Type B pancreatic cell (in vitro differentiated cells): ENCODE measurements at regions not wholly inside any gene's neighbourhood (a gene's known extent, or its start where the extent isn't known, plus 50 kb on each side); places are given as distances from the start of the nearest gene placed in this dataset.

Source experiments
- DNase-seq: peaks from one replicate; pipeline ENCODE4 v3.0.0; 2021; ENCODE audit warnings: mixed read lengths; ENCODE audit not compliant: unreplicated experiment; ENCODE audit errors: extremely low spot score
- H3K27ac Mint-ChIP-seq: 2 replicates; pipeline ENCODE4 v1.8.0; 2021; ENCODE audit warnings: mild to moderate bottlenecking, mixed read lengths
- H3K27me3 Mint-ChIP-seq: 2 replicates; pipeline ENCODE4 v1.8.0; 2021; ENCODE audit warnings: mixed read lengths
- H3K36me3 Mint-ChIP-seq: 2 replicates; pipeline ENCODE4 v1.8.0; 2021; ENCODE audit warnings: mixed read lengths
- H3K4me1 Mint-ChIP-seq: one replicate; pipeline ENCODE4 v1.8.0; 2021; ENCODE audit warnings: mixed read lengths; ENCODE audit not compliant: unreplicated experiment
- H3K4me3 Mint-ChIP-seq: 2 replicates; pipeline ENCODE4 v1.8.0; 2021; ENCODE audit warnings: mild to moderate bottlenecking, mixed read lengths
- H3K9me3 Mint-ChIP-seq: 2 replicates; pipeline ENCODE4 v1.8.0; 2021; ENCODE audit warnings: mixed read lengths
- TF ChIP-seq, protein P1 (sequence below): fragments of 200-600 bp; sonication (generic); conservative IDR thresholded peaks from 2 replicates; pipeline ENCODE4 v1.5.0; 2021; ENCODE audit warnings: antibody characterized with exemption, mild to moderate bottlenecking

DNA sequence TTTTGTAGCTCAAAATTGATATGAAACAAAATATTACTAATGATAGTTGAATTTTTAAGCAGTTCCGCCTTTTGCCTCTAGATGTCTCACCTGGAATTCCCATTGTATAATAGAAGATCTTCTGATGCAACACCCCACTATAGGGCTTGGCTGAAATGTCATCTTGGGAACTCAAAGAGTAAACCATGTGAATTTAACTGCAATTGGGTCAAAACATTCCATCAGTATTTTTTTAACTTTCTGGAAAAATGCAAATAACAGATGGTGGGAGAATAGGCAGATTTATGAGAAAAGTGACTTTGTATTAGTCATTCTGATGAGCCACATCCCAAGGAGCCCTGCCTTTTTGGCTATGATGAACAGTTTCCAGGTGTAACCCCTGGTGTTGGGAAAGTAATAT, 489.9 kb downstream of the NYAP2 start:
- Mint-ChIP-seq H3K4me3 (no peak overlapping the region), H3K9me3 (no peaks in the 10 kb centered on the region), H3K36me3 (no peaks in the 10 kb centered on the region), H3K27ac (no peak overlapping the region), H3K27me3 (no peaks in the 10 kb centered on the region), H3K4me1 (peaks cover 2% of the 10 kb centered on the region)
- TF ChIP-seq, protein P1, sequence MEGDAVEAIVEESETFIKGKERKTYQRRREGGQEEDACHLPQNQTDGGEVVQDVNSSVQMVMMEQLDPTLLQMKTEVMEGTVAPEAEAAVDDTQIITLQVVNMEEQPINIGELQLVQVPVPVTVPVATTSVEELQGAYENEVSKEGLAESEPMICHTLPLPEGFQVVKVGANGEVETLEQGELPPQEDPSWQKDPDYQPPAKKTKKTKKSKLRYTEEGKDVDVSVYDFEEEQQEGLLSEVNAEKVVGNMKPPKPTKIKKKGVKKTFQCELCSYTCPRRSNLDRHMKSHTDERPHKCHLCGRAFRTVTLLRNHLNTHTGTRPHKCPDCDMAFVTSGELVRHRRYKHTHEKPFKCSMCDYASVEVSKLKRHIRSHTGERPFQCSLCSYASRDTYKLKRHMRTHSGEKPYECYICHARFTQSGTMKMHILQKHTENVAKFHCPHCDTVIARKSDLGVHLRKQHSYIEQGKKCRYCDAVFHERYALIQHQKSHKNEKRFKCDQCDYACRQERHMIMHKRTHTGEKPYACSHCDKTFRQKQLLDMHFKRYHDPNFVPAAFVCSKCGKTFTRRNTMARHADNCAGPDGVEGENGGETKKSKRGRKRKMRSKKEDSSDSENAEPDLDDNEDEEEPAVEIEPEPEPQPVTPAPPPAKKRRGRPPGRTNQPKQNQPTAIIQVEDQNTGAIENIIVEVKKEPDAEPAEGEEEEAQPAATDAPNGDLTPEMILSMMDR: peak; percentile 85
- DNase-seq: no peak

DNA sequence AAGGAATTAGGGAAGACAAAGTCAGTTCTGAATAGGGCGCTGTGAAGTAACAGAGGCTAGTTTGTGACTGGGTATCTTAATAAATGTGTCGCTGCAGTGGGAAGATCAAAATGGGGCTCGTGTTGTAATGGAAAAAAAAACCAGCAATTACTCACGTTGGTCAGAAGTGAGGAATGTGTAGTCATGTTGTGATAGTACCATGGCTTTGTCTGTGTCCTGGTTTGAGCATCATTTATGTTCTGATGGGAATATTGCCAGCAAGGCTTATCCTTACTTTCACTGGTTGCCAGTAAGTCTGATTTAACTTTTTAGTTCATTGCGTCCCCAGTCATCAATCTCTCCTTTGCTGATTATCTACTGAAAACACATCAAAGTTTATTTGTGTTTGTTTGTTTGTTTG, 467.6 kb downstream of the NYAP2 start:
- Mint-ChIP-seq H3K27ac (no peak overlapping the region), H3K27me3 (no peaks in the 10 kb centered on the region), H3K4me3 (no peak overlapping the region), H3K9me3 (no peaks in the 10 kb centered on the region), H3K36me3 (no peaks in the 10 kb centered on the region), H3K4me1 (no peaks in the 10 kb centered on the region)
- no peak for DNase-seq
- TF ChIP-seq, protein P1: no peak

DNA sequence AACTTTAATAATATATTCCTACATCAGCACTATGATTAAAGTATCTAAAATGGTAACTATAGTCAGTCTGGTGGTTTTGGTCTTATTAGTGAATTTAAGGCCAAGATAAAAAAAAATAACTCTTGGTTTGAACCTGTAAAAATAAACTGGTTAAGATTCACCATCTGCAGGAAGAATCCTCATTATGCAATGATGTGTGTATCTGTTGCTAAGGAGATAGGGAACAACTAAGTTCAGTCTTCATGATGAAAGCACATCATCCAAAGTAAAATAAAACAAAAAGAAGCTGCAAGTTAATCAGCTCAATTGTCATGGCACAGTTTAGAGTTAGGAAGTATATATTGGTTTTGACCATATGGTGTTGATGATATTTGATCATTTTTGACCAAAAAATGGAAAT, 466.0 kb downstream of the NYAP2 start:
- no peak overlapping the region for H3K4me3 Mint-ChIP-seq
- no peaks in the 10 kb centered on the region for H3K9me3 Mint-ChIP-seq
- TF ChIP-seq, protein P1: no peak
- H3K27me3 Mint-ChIP-seq: no peaks in the 10 kb centered on the region
- H3K4me1 Mint-ChIP-seq: no peaks in the 10 kb centered on the region
- no peak overlapping the region for H3K27ac Mint-ChIP-seq
- no peaks in the 10 kb centered on the region for H3K36me3 Mint-ChIP-seq
- no peak for DNase-seq

DNA sequence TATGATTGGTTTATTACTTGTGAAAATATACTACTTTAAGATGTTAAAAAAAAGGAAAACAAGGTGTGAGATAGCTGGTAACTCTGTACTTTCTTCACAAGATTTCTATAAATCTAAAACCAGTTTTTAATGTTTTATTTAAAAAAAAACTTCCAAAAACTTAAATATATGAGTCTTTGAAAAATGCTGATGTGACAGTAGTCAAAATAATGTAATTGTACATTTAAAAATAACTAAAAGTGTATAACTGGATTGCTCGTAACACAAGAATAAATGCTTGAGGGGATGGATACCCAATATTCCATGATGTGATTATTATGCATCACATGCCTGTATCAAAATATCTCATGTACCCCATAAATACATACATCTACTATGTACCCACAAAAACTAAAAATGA, 464.9 kb downstream of the NYAP2 start:
- Mint-ChIP-seq H3K9me3 (no peaks in the 10 kb centered on the region), H3K4me3 (no peak overlapping the region), H3K4me1 (no peaks in the 10 kb centered on the region), H3K36me3 (no peaks in the 10 kb centered on the region), H3K27me3 (no peaks in the 10 kb centered on the region), H3K27ac (no peak overlapping the region)
- TF ChIP-seq, protein P1: no peak
- no peak for DNase-seq

DNA sequence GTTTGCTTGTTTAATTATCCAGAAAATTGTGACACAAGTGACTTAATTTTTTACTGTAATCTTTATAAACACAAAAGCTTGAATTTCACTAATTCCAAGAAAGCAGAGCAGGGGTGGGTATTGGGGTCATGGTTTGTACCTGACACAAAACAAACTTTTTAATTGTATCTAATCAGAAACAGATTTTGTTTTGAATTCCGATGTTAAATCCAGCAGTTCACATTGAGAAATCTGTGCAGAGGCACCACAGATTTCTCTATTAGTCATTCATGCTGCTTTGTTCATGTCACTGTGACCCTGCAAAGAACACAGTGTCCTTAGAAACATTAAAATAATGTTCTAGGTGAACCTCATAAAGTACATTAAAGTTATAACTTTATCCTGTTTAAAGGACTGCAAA, 443.4 kb downstream of the NYAP2 start:
- TF ChIP-seq, protein P1: no peak
- Mint-ChIP-seq H3K9me3 (no peaks in the 10 kb centered on the region), H3K4me3 (no peak overlapping the region), H3K36me3 (no peaks in the 10 kb centered on the region), H3K27ac (no peak overlapping the region), H3K4me1 (no peaks in the 10 kb centered on the region), H3K27me3 (peaks cover 3% of the 10 kb centered on the region)
- no peak for DNase-seq

DNA sequence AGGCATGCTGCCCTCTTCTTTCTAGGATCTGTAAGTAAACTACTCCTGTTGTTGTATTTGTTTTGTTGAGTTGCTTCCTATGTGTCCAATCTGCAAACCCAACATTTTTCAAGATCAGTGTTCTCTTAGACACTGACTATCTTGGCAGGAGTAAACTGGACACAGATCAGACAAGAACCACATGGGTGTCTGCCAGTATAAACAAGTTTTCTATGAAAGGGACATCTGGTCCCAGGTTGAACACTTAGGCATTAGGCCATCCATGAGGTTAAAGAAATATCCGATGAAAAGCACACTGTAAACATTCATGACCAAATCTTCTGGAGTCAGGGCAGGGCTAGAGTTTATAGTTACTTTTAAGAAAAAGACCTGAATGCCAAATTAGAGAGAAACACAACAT, 441.8 kb downstream of the NYAP2 start:
- H3K27ac Mint-ChIP-seq: no peak overlapping the region
- DNase-seq: no peak
- TF ChIP-seq, protein P1: no peak
- H3K4me1 Mint-ChIP-seq: no peaks in the 10 kb centered on the region
- no peak overlapping the region for H3K4me3 Mint-ChIP-seq
- H3K36me3 Mint-ChIP-seq: no peaks in the 10 kb centered on the region
- H3K27me3 Mint-ChIP-seq: peaks cover 3% of the 10 kb centered on the region
- H3K9me3 Mint-ChIP-seq: no peaks in the 10 kb centered on the region
